Upper lobe of right lung (tissue), 1 donor: ENCODE measurements at regions not wholly inside any gene's neighbourhood (a gene's known extent, or its start where the extent isn't known, plus 50 kb on each side); places are given as distances from the start of the nearest gene placed in this dataset.
"Not testable (repeated sequence)": the region's sequence is repeated elsewhere in the genome, so short reads cannot be mapped to it uniquely, and the experiment has no call there.

Experiments used
- ATAC-seq: fragments of 200-7000 bp; cut with Tn5 transposase; one replicate; pipeline ENCODE4 v1.9.1; 2020; ENCODE audit warnings: mild to moderate bottlenecking, moderate library complexity
- DNase-seq: peaks from one replicate; pipeline ENCODE4 v3.0.0-alpha.2; 2020
- H3K27ac ChIP-seq: fragments of 200-600 bp; one replicate; pipeline ENCODE4 v1.8.0; 2022
- H3K27me3 ChIP-seq: fragments of 200-600 bp; one replicate; pipeline ENCODE4 v1.8.0; 2022; ENCODE audit warnings: mild to moderate bottlenecking
- H3K36me3 ChIP-seq: fragments of 200-600 bp; one replicate; pipeline ENCODE4 v1.8.0; 2022
- H3K4me1 ChIP-seq: fragments of 200-600 bp; one replicate; pipeline ENCODE4 v1.8.0; 2022
- H3K4me3 ChIP-seq: fragments of 200-600 bp; one replicate; pipeline ENCODE4 v1.8.0; 2022; ENCODE audit warnings: mild to moderate bottlenecking
- H3K9me3 ChIP-seq: fragments of 200-600 bp; one replicate; pipeline ENCODE4 v1.8.0; 2022
- CTCF ChIP-seq: fragments of 200-600 bp; IDR thresholded peaks from one replicate; pipeline ENCODE4 v1.8.0; 2022; ENCODE audit warnings: antibody characterized with exemption
- intact Hi-C: fragments of 100-400 bp; cut with DNase I; formaldehyde crosslinking; loops from one replicate; pipeline ENCODE4 v1.11.0; 2022
- donor health status: DM: no; HTN: yes; CAD: no; lungs with severe emphysema.

GRCh38 chr2:184314829-184315228 lies 283.5 kb upstream of the ZNF804A start:
- ATAC-seq, result no peak
- H3K27ac ChIP-seq, result no peak overlapping the region
- no peaks in the 10 kb centered on the region for H3K27me3 ChIP-seq
- intact Hi-C loops, result no loop called here
- TF ChIP-seq CTCF, result no peak
- H3K9me3 ChIP-seq, result no peaks in the 10 kb centered on the region
- DNase-seq, result no peak
- no peak overlapping the region for H3K4me3 ChIP-seq
- no peaks in the 10 kb centered on the region for H3K4me1 ChIP-seq
- no peaks in the 10 kb centered on the region for H3K36me3 ChIP-seq

GRCh38 chr2:184316921-184317320 lies 281.4 kb upstream of the ZNF804A start:
- intact Hi-C loops, result no loop called here
- Histone ChIP-seq H3K36me3 (no peaks in the 10 kb centered on the region), H3K9me3 (no peaks in the 10 kb centered on the region), H3K4me3 (no peak overlapping the region), H3K4me1 (no peaks in the 10 kb centered on the region), H3K27ac (no peak overlapping the region), H3K27me3 (no peaks in the 10 kb centered on the region)
- DNase-seq (no peak), ATAC-seq (no peak)
- no peak for TF ChIP-seq CTCF

- no peaks in the 10 kb centered on the region for H3K4me1 ChIP-seq
- intact Hi-C loops, result no loop called here
- TF ChIP-seq CTCF, result no peak
- DNase-seq (no peak), ATAC-seq (no peak)
- no peaks in the 10 kb centered on the region for H3K27me3 ChIP-seq
- H3K27ac ChIP-seq, result no peak overlapping the region
- no peaks in the 10 kb centered on the region for H3K9me3 ChIP-seq
- H3K4me3 ChIP-seq, result no peak overlapping the region
- H3K36me3 ChIP-seq, result no peaks in the 10 kb centered on the region
Measured at GRCh38 chr2:184322615-184323014, 275.7 kb upstream of the ZNF804A start.

- H3K9me3 ChIP-seq, result no peaks in the 10 kb centered on the region
- no peaks in the 10 kb centered on the region for H3K27me3 ChIP-seq
- DNase-seq (no peak), ATAC-seq (no peak)
- no peak overlapping the region for H3K27ac ChIP-seq
- no peak for TF ChIP-seq CTCF
- no peak overlapping the region for H3K4me3 ChIP-seq
- no peaks in the 10 kb centered on the region for H3K4me1 ChIP-seq
- intact Hi-C loops, result no loop called here
- H3K36me3 ChIP-seq, result no peaks in the 10 kb centered on the region
Measured at GRCh38 chr2:184326066-184326465, 272.3 kb upstream of the ZNF804A start.

- H3K27me3 ChIP-seq, H3K9me3 ChIP-seq, H3K36me3 ChIP-seq, ATAC-seq, DNase-seq, H3K4me3 ChIP-seq, intact Hi-C loops, H3K27ac ChIP-seq, H3K4me1 ChIP-seq: not testable (repeated sequence)
Measured at GRCh38 chr2:184327805-184328204, 270.5 kb upstream of the ZNF804A start.

- H3K4me1 ChIP-seq, H3K36me3 ChIP-seq, intact Hi-C loops, H3K27me3 ChIP-seq, ATAC-seq, H3K9me3 ChIP-seq, DNase-seq, H3K27ac ChIP-seq, H3K4me3 ChIP-seq: not testable (repeated sequence)
Measured at GRCh38 chr2:184330561-184330960, 267.8 kb upstream of the ZNF804A start.

- H3K27ac ChIP-seq, result no peak overlapping the region
- no peaks in the 10 kb centered on the region for H3K9me3 ChIP-seq
- ATAC-seq (no peak), DNase-seq (no peak)
- no peaks in the 10 kb centered on the region for H3K4me1 ChIP-seq
- intact Hi-C loops, result no loop called here
- H3K36me3 ChIP-seq, result no peaks in the 10 kb centered on the region
- TF ChIP-seq CTCF, result no peak
- no peak overlapping the region for H3K4me3 ChIP-seq
- H3K27me3 ChIP-seq, result no peaks in the 10 kb centered on the region
Measured at GRCh38 chr2:184336688-184337087, 261.6 kb upstream of the ZNF804A start.
